ENCODE measurements at regions not wholly inside any gene's neighbourhood (a gene's known extent, or its start where the extent isn't known, plus 50 kb on each side); places are given as distances from the start of the nearest gene placed in this dataset.

DNA sequence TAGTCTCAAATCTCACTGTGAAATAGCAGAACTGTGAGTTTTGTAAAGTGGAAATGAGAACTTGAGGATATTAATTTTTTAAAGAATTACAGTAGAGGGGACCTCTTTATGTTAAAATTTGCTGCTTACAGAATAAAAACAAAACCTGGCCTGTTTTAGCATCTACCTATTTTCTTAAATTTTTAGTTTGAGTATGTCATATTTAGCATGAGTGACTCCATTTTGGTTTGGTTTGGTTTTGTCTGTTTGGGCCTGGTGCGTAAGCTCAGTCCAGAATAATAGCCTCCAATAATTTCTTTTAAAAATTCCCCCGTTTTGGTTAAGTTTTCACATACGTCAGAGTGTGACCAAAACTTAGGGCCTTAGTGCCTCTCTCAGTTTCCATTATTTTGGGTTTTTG, 152.0 kb upstream of the ZNF92 start:
- TF ChIP-seq POU5F1 (IDR thresholded peaks at IDR 0.05; ENCODE audit: low read depth, low read length) (no peak), CEBPB (IDR thresholded peaks at IDR 0.05; ENCODE audit: low read depth, low read length) (no peak), POLR2A (IDR thresholded peaks at IDR 0.05; ENCODE audit: control extremely low read depth in 1 of 2, low read depth in 2 of 2, low read length in 2 of 2) (no peak), BRCA1 (IDR thresholded peaks at IDR 0.05; ENCODE audit: low read depth, low read length) (no peak), EZH2 (IDR thresholded peaks at IDR 0.05; ENCODE audit: low read depth, low read length, severe bottlenecking) (no peak), KDM1A (IDR thresholded peaks at IDR 0.05; ENCODE audit: borderline replicate concordance, low read length) (no peak), ZNF274 (IDR thresholded peaks at IDR 0.05; ENCODE audit: borderline replicate concordance, extremely low read depth, low read length) (no peak), YY1 (IDR thresholded peaks at IDR 0.05; ENCODE audit: low read depth, low read length) (no peak), MAFK (IDR thresholded peaks at IDR 0.05; ENCODE audit: low read depth, low read length) (no peak), EGR1 (IDR thresholded peaks at IDR 0.05; ENCODE audit: borderline replicate concordance, low read depth, low read length) (no peak), SIN3A (conservative IDR thresholded peaks at IDR 0.05 in 1 of 2, IDR thresholded peaks at IDR 0.05 in 1 of 2; ENCODE audit: low read depth in 1 of 2, low read length in 2 of 2) (no peak), FOSL1 (IDR thresholded peaks at IDR 0.05; ENCODE audit: insufficient read depth, low read depth, low read length) (no peak)
- TF ChIP-seq, protein P1, sequence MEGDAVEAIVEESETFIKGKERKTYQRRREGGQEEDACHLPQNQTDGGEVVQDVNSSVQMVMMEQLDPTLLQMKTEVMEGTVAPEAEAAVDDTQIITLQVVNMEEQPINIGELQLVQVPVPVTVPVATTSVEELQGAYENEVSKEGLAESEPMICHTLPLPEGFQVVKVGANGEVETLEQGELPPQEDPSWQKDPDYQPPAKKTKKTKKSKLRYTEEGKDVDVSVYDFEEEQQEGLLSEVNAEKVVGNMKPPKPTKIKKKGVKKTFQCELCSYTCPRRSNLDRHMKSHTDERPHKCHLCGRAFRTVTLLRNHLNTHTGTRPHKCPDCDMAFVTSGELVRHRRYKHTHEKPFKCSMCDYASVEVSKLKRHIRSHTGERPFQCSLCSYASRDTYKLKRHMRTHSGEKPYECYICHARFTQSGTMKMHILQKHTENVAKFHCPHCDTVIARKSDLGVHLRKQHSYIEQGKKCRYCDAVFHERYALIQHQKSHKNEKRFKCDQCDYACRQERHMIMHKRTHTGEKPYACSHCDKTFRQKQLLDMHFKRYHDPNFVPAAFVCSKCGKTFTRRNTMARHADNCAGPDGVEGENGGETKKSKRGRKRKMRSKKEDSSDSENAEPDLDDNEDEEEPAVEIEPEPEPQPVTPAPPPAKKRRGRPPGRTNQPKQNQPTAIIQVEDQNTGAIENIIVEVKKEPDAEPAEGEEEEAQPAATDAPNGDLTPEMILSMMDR (IDR thresholded peaks at IDR 0.05; ENCODE audit: control extremely low read depth in 1 of 3, insufficient read depth in 1 of 3, low read depth in 1 of 3, low read length in 3 of 3), result no peak
- TF ChIP-seq, protein P2, sequence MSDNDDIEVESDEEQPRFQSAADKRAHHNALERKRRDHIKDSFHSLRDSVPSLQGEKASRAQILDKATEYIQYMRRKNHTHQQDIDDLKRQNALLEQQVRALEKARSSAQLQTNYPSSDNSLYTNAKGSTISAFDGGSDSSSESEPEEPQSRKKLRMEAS (IDR thresholded peaks at IDR 0.05), result no peak
